ENCODE measurements at regions not wholly inside any gene's neighbourhood (a gene's known extent, or its start where the extent isn't known, plus 50 kb on each side); places are given as distances from the start of the nearest gene placed in this dataset.

GRCh38 chr7:46628389-46628788 lies 707.3 kb upstream of the IGFBP3 start:
- Mint-ChIP-seq H3K27ac (no peak overlapping the region), H3K4me1 (no peaks in the 10 kb centered on the region), H3K36me3 (no peaks in the 10 kb centered on the region), H3K9me3 (peaks cover 0 to 13% (median 2%) of the 10 kb centered on the region in 8 donors), H3K27me3 (peaks cover 0 to 1% of the 10 kb centered on the region in 2 donors), H3K4me3 (no peak overlapping the region)
- no peaks in the 10 kb centered on the region for H3K4me1 ChIP-seq (ENCODE audit: insufficient read depth, low read length)
- intact Hi-C loops (cut with micrococcal nuclease) = no loop called here
- no peaks in the 10 kb centered on the region for H3K9me3 ChIP-seq (ENCODE audit: control insufficient read depth in 1 of 2, low read length in 2 of 2)
- ChIA-PET CTCF (ENCODE audit: partially characterized antibody) (no interaction called here), POLR2A (ENCODE audit: partially characterized antibody) (no interaction called here)
- H3K27ac ChIP-seq (ENCODE audit: low read depth, low read length) = no peak overlapping the region
- no peaks in the 10 kb centered on the region for H3K27me3 ChIP-seq (ENCODE audit: insufficient read depth, low read length)
- DNase-seq = no peak
- no peaks in the 10 kb centered on the region for H3K36me3 ChIP-seq (ENCODE audit: insufficient read depth, low read length)
- H3K4me3 ChIP-seq (ENCODE audit: low read length in 2 of 2) = no peak overlapping the region

GRCh38 chr7:46626691-46627310 lies 705.7 kb upstream of the IGFBP3 start:
- ChIA-PET CTCF (ENCODE audit: partially characterized antibody) (no interaction called here), POLR2A (ENCODE audit: partially characterized antibody) (no interaction called here)
- H3K27me3 ChIP-seq (ENCODE audit: insufficient read depth, low read length) = no peaks in the 10 kb centered on the region
- no peak for DNase-seq
- no peak overlapping the region for H3K4me3 Mint-ChIP-seq
- H3K27me3 Mint-ChIP-seq = peaks cover 0 to 1% of the 10 kb centered on the region in 2 donors
- H3K4me1 ChIP-seq (ENCODE audit: insufficient read depth, low read length) = no peaks in the 10 kb centered on the region
- intact Hi-C loops (cut with micrococcal nuclease) = no loop called here
- H3K27ac Mint-ChIP-seq = no peak overlapping the region
- no peaks in the 10 kb centered on the region for H3K36me3 Mint-ChIP-seq
- H3K36me3 ChIP-seq (ENCODE audit: insufficient read depth, low read length) = no peaks in the 10 kb centered on the region
- H3K9me3 Mint-ChIP-seq = peaks cover 0 to 9% (median 0%) of the 10 kb centered on the region in 8 donors
- H3K27ac ChIP-seq (ENCODE audit: low read depth, low read length) = no peak overlapping the region
- H3K4me3 ChIP-seq (ENCODE audit: low read length in 2 of 2) = no peak overlapping the region
- H3K4me1 Mint-ChIP-seq = no peaks in the 10 kb centered on the region
- no peaks in the 10 kb centered on the region for H3K9me3 ChIP-seq (ENCODE audit: control insufficient read depth in 1 of 2, low read length in 2 of 2)

GRCh38 chr7:46626261-46626660 lies 705.2 kb upstream of the IGFBP3 start:
- POLR2A ChIA-PET (ENCODE audit: partially characterized antibody) = no interaction called here
- no peak for DNase-seq
- no peak overlapping the region for H3K4me3 Mint-ChIP-seq
- peaks cover 0 to 8% (median 0%) of the 10 kb centered on the region in 8 donors for H3K9me3 Mint-ChIP-seq
- peaks cover 0 to 1% of the 10 kb centered on the region in 2 donors for H3K27me3 Mint-ChIP-seq
- Histone ChIP-seq H3K9me3 (ENCODE audit: control insufficient read depth in 1 of 2, low read length in 2 of 2) (no peaks in the 10 kb centered on the region), H3K27ac (ENCODE audit: low read depth, low read length) (no peak overlapping the region), H3K36me3 (ENCODE audit: insufficient read depth, low read length) (no peaks in the 10 kb centered on the region), H3K4me3 (ENCODE audit: low read length in 2 of 2) (no peak overlapping the region), H3K4me1 (ENCODE audit: insufficient read depth, low read length) (no peaks in the 10 kb centered on the region), H3K27me3 (ENCODE audit: insufficient read depth, low read length) (no peaks in the 10 kb centered on the region)
- intact Hi-C loops (cut with micrococcal nuclease) = no loop called here
- H3K27ac Mint-ChIP-seq = no peak overlapping the region
- H3K4me1 Mint-ChIP-seq = no peaks in the 10 kb centered on the region
- H3K36me3 Mint-ChIP-seq = no peaks in the 10 kb centered on the region
- CTCF ChIA-PET (ENCODE audit: partially characterized antibody) = no interaction called here

GRCh38 chr7:46625032-46625431 lies 704.0 kb upstream of the IGFBP3 start:
- intact Hi-C loops (cut with micrococcal nuclease) = no loop called here
- Mint-ChIP-seq H3K4me1 (no peaks in the 10 kb centered on the region), H3K4me3 (no peak overlapping the region), H3K36me3 (no peaks in the 10 kb centered on the region), H3K27me3 (peaks cover 0 to 1% of the 10 kb centered on the region in 2 donors), H3K9me3 (peaks cover 0 to 8% (median 0%) of the 10 kb centered on the region in 8 donors), H3K27ac (no peak overlapping the region)
- no peaks in the 10 kb centered on the region for H3K9me3 ChIP-seq (ENCODE audit: control insufficient read depth in 1 of 2, low read length in 2 of 2)
- no peak for DNase-seq
- H3K27ac ChIP-seq (ENCODE audit: low read depth, low read length) = no peak overlapping the region
- ChIA-PET CTCF (ENCODE audit: partially characterized antibody) (no interaction called here), POLR2A (ENCODE audit: partially characterized antibody) (no interaction called here)
- no peaks in the 10 kb centered on the region for H3K36me3 ChIP-seq (ENCODE audit: insufficient read depth, low read length)
- no peaks in the 10 kb centered on the region for H3K27me3 ChIP-seq (ENCODE audit: insufficient read depth, low read length)
- no peaks in the 10 kb centered on the region for H3K4me1 ChIP-seq (ENCODE audit: insufficient read depth, low read length)
- no peak overlapping the region for H3K4me3 ChIP-seq (ENCODE audit: low read length in 2 of 2)

GRCh38 chr7:46622251-46622650 lies 701.2 kb upstream of the IGFBP3 start:
- peaks cover 0 to 8% (median under 1%) of the 10 kb centered on the region in 8 donors for H3K9me3 Mint-ChIP-seq

GRCh38 chr7:46619723-46620310 lies 698.7 kb upstream of the IGFBP3 start:
- ChIA-PET CTCF (ENCODE audit: partially characterized antibody) (no interaction called here), POLR2A (ENCODE audit: partially characterized antibody) (no interaction called here)
- H3K36me3 Mint-ChIP-seq = no peaks in the 10 kb centered on the region
- H3K27me3 ChIP-seq (ENCODE audit: insufficient read depth, low read length) = no peaks in the 10 kb centered on the region
- no peak overlapping the region for H3K27ac ChIP-seq (ENCODE audit: low read depth, low read length)
- no peaks in the 10 kb centered on the region for H3K4me1 ChIP-seq (ENCODE audit: insufficient read depth, low read length)
- DNase-seq = no peak
- no peak overlapping the region for H3K4me3 Mint-ChIP-seq
- intact Hi-C loops (cut with micrococcal nuclease) = no loop called here
- no peaks in the 10 kb centered on the region for H3K36me3 ChIP-seq (ENCODE audit: insufficient read depth, low read length)
- H3K27ac Mint-ChIP-seq = no peak overlapping the region
- H3K4me1 Mint-ChIP-seq = no peaks in the 10 kb centered on the region
- no peaks in the 10 kb centered on the region for H3K9me3 ChIP-seq (ENCODE audit: control insufficient read depth in 1 of 2, low read length in 2 of 2)
- H3K27me3 Mint-ChIP-seq = peaks cover 0 to 1% of the 10 kb centered on the region in 2 donors
- no peak overlapping the region for H3K4me3 ChIP-seq (ENCODE audit: low read length in 2 of 2)
- peaks cover 0 to 12% (median 3%) of the 10 kb centered on the region in 8 donors for H3K9me3 Mint-ChIP-seq

More at GRCh38 chr7:46622251-46622650, 701.2 kb upstream of the IGFBP3 start:
- Histone ChIP-seq H3K9me3 (ENCODE audit: control insufficient read depth in 1 of 2, low read length in 2 of 2) (no peaks in the 10 kb centered on the region), H3K36me3 (ENCODE audit: insufficient read depth, low read length) (no peaks in the 10 kb centered on the region), H3K27ac (ENCODE audit: low read depth, low read length) (no peak overlapping the region), H3K4me3 (ENCODE audit: low read length in 2 of 2) (no peak overlapping the region), H3K27me3 (ENCODE audit: insufficient read depth, low read length) (no peaks in the 10 kb centered on the region), H3K4me1 (ENCODE audit: insufficient read depth, low read length) (no peaks in the 10 kb centered on the region)
- no peak overlapping the region for H3K27ac Mint-ChIP-seq
- H3K36me3 Mint-ChIP-seq = no peaks in the 10 kb centered on the region
- intact Hi-C loops (cut with micrococcal nuclease) = no loop called here
- no peak overlapping the region for H3K4me3 Mint-ChIP-seq
- no peaks in the 10 kb centered on the region for H3K4me1 Mint-ChIP-seq
- DNase-seq = no peak
- CTCF ChIA-PET (ENCODE audit: partially characterized antibody) = no interaction called here
- peaks cover 0 to 1% of the 10 kb centered on the region in 2 donors for H3K27me3 Mint-ChIP-seq
- POLR2A ChIA-PET (ENCODE audit: partially characterized antibody) = no interaction called here

- no peaks in the 10 kb centered on the region for H3K27me3 Mint-ChIP-seq
- H3K4me1 Mint-ChIP-seq = no peaks in the 10 kb centered on the region
- H3K27ac Mint-ChIP-seq = no peak overlapping the region
- H3K27me3 ChIP-seq (ENCODE audit: insufficient read depth, low read length) = no peaks in the 10 kb centered on the region
- POLR2A ChIA-PET (ENCODE audit: partially characterized antibody) = no interaction called here
- H3K4me3 ChIP-seq (ENCODE audit: low read length in 2 of 2) = no peak overlapping the region
- no peak for DNase-seq
- CTCF ChIA-PET (ENCODE audit: partially characterized antibody) = no interaction called here
- no peak overlapping the region for H3K27ac ChIP-seq (ENCODE audit: low read depth, low read length)
- no peaks in the 10 kb centered on the region for H3K9me3 ChIP-seq (ENCODE audit: control insufficient read depth in 1 of 2, low read length in 2 of 2)
- no peaks in the 10 kb centered on the region for H3K4me1 ChIP-seq (ENCODE audit: insufficient read depth, low read length)
- intact Hi-C loops (cut with micrococcal nuclease) = no loop called here
- no peaks in the 10 kb centered on the region for H3K36me3 Mint-ChIP-seq
- peaks cover 0 to 9% (median 4%) of the 10 kb centered on the region in 8 donors for H3K9me3 Mint-ChIP-seq
- H3K36me3 ChIP-seq (ENCODE audit: insufficient read depth, low read length) = no peaks in the 10 kb centered on the region
- no peak overlapping the region for H3K4me3 Mint-ChIP-seq
Observed at GRCh38 chr7:46616636-46617035, 695.6 kb upstream of the IGFBP3 start.
